Astrocyte (in vitro differentiated cells and primary cell): ENCODE measurements at regions not wholly inside any gene's neighbourhood (a gene's known extent, or its start where the extent isn't known, plus 50 kb on each side); places are given as distances from the start of the nearest gene placed in this dataset.

Experiments used
- CTCF ChIP-seq: IDR thresholded peaks from 2 replicates; pipeline ENCODE4 v1.5.1; 2011; ENCODE audit warnings: low read depth, mild to moderate bottlenecking, inconsistent platforms, low read length, moderate library complexity; ENCODE audit not compliant: insufficient read depth
- EZH2 ChIP-seq: IDR thresholded peaks from 2 replicates; pipeline ENCODE4 v1.6.1; 2012; ENCODE audit warnings: mild to moderate bottlenecking, low read length, inconsistent platforms; ENCODE audit not compliant: insufficient read depth

- TF ChIP-seq CTCF (no peak), EZH2 (no peak)
Observed at GRCh38 chr2:81648806-81649205, 1344.3 kb upstream of the LRRTM1 start.
